HCEC 1CT (cell line): ENCODE measurements at regions not wholly inside any gene's neighbourhood (a gene's known extent, or its start where the extent isn't known, plus 50 kb on each side); places are given as distances from the start of the nearest gene placed in this dataset.

ENCODE experiments used
- DNase-seq: peaks from one replicate; pipeline ENCODE4 v3.0.0-alpha.2; 2017

- no peak for DNase-seq
These were observed 164.5 kb downstream of the ZNF608 start for GRCh38 chr5:124581738-124582560.

GRCh38 chr5:124580925-124581737, 165.3 kb downstream of the ZNF608 start:
- no peak for DNase-seq

- no peak for DNase-seq
These were observed 165.9 kb downstream of the ZNF608 start for GRCh38 chr5:124580512-124580911.

GRCh38 chr5:124576848-124577409, 169.5 kb downstream of the ZNF608 start:
- DNase-seq: no peak

- DNase-seq: no peak
These were observed 170.7 kb downstream of the ZNF608 start for GRCh38 chr5:124575725-124576124.

- no peak for DNase-seq
These were observed 171.7 kb downstream of the ZNF608 start for GRCh38 chr5:124574521-124575436.

GRCh38 chr5:124572971-124573370, 173.5 kb downstream of the ZNF608 start:
- no peak for DNase-seq

GRCh38 chr5:124570285-124571035, 176.0 kb downstream of the ZNF608 start:
- no peak for DNase-seq

GRCh38 chr5:124566875-124567450, 179.5 kb downstream of the ZNF608 start:
- DNase-seq: no peak

GRCh38 chr5:124561451-124561850, 185.0 kb downstream of the ZNF608 start:
- DNase-seq: peak; percentile 15

GRCh38 chr5:124560370-124560769, 186.1 kb downstream of the ZNF608 start:
- DNase-seq: no peak

- DNase-seq: no peak
These were observed 188.7 kb downstream of the ZNF608 start for GRCh38 chr5:124557761-124558160.

- DNase-seq: no peak
These were observed 191.5 kb downstream of the ZNF608 start for GRCh38 chr5:124554746-124555578.

- no peak for DNase-seq
These were observed 192.5 kb downstream of the ZNF608 start for GRCh38 chr5:124553911-124554310.

- DNase-seq: no peak
These were observed 193.9 kb downstream of the ZNF608 start for GRCh38 chr5:124552526-124552925.

GRCh38 chr5:124551939-124552279, 194.5 kb downstream of the ZNF608 start:
- no peak for DNase-seq

- no peak for DNase-seq
These were observed 195.7 kb downstream of the ZNF608 start for GRCh38 chr5:124550731-124551130.

- DNase-seq: no peak
These were observed 196.5 kb downstream of the ZNF608 start for GRCh38 chr5:124549891-124550436.

- peak; percentile 12 for DNase-seq
These were observed 199.8 kb downstream of the ZNF608 start for GRCh38 chr5:124546643-124547042.

- DNase-seq: no peak
These were observed 201.9 kb downstream of the ZNF608 start for GRCh38 chr5:124544366-124545055.
